HG03565 (cell line): ENCODE measurements at regions not wholly inside any gene's neighbourhood (a gene's known extent, or its start where the extent isn't known, plus 50 kb on each side); places are given as distances from the start of the nearest gene placed in this dataset.
"Not testable (repeated sequence)": the region's sequence is repeated elsewhere in the genome, so short reads cannot be mapped to it uniquely, and the experiment has no call there.

ENCODE experiments used
- ATAC-seq: cut with Tn5 transposase; IDR thresholded peaks from one replicate; pipeline ENCODE4 v1.9.1; 2021; ENCODE audit warnings: mild to moderate bottlenecking, moderate library complexity; ENCODE audit not compliant: unreplicated experiment

DNA sequence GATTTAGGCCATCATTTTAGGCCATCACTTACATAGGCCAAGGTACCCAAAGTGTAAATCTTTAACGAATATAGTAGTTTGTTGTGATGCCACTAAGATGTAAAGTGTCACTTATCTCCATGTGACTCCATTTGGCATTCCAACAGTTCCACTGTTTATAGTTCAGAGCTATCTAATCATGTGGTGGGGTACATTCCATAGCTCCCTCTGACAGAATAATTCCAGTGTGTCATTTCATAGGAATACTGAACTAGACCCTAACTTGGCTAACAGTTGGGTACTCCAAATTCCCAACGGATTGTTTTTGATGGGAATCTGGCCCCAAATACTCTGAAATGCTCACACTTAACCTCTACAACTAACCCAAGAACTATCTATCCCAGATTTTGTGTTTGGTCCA lies 76.7 kb upstream of the FST start:
- no peak for ATAC-seq

DNA sequence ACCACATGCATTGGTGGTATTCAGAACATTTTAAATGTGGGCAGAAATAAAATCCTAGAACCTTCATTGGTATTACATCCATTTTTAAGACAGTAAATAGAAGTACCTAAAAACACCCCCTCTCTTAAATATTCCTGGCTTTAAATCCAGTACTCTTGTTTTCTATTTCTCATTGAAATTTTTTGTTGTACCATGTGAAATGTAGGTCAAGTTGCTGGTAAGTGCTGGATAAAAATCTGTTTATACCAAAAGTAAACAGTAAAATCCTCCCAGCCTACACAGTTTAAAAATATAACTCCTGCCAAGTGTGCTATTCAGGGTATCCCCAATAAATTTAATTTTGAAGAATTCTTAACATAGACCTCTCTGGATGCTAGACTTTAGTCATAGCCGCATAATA lies 75.0 kb upstream of the FST start:
- ATAC-seq: no peak

DNA sequence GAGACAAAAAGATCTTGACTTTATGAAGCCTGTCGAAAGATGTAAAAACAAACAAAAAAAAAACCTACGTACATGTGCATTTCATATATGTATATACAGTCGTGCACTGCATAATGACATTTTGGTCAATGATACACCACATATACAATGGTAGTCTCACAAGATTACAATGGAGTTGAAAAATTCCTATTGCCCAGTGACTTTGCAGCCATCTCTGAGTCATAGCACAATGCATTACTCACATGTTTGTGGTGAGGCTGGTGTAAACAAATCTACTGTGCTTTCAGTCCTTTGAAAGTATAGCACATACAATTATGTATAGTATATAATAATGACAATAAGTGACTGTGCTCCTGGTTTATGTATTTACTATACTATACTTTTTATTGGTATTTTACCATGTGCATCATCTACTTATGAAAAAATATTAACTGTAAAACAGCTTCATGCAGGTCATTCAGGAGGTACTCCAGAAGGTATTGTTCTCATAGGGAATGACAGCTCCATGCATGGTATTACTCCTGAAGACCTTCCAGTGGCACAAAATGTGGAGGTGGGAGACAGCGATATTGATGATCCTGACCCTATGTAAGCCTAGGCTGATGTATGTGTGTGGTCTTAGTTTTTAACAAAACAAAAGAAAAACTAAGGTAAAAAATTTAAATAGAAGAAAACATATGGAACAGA lies 73.7 kb upstream of the FST start:
- no peak for ATAC-seq

DNA sequence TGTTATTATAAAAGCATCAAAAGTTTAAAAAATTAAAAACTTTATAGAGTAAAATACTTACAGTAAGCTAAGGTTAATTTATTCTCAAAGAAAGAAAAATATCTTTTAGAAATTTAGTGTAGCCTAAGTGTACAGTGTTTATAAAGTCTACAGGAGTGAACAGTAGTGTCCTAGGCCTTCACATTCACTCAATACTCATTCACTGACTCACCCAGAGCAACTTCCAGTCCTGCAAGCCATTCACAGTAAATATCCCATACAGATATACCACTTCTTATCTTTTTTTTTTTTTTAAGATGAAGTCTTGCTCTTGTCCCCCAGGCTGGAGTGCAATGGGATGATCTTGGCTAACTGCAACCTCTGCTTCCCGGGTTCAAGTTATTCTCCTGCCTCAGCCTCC lies 73.1 kb upstream of the FST start:
- no peak for ATAC-seq

DNA sequence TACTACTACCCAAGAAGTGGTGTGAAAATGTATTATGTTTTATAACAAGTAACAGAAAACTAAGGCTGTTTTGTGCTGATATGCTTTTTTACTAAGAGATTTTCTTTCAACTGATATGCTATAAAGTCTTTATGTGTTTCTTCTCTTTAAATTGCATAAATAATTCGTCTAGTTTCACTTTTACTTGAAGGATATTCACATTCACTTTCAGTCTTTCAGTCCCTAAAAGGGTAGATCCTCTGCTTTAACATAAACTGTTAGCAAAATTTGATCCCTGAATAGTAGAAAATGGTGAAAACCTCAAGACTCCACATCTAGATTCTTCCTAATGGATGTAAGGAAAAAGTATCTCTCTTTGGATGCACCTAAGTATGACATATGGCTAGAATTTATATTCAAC lies 69.0 kb upstream of the FST start:
- ATAC-seq: no peak

DNA sequence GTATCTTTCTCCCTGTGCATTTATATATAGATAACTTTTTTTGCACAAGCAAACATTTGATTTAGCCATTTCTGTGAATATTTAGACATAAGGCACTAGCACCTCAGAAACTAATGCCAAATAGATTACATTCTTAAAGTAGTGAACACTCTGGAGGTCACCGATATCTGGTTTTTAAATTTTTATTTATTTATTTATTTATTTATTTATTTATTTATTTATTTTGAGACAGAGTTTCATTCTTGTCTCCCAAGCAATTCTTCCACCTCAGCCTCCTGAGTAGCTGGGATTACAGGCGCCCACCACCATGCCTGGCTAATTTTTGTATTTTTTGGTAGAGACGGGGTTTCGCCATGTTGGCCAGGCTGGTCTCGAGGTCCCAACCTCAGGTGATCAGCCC lies 67.9 kb upstream of the FST start:
- not testable (repeated sequence) for ATAC-seq

DNA sequence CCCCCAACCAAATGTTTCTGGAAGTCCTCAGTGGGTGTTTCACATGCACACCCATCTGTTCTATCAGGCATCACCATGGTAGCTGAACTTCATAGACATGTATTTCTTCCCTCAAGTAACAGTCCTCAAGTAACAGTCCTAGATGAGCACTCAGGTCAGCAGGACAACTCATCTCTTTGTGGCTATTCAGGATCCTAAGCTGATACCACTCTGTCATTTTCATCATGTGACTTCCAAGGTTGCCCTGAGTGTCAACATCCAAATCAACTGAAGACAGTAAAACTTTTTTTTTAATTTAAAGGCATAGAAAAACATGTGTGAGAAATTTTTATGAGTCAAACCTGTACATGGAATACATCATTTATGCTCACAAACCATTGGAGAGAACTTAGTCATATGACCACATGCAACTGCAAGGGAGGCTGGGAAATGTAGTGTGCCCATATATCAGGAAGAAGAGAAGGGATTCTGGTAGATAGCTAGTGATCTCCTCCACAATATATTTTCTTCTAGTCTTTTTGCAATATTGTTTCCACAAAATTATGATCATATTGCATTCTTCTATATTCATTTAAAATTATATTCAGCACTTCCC lies 64.2 kb upstream of the FST start:
- no peak for ATAC-seq

DNA sequence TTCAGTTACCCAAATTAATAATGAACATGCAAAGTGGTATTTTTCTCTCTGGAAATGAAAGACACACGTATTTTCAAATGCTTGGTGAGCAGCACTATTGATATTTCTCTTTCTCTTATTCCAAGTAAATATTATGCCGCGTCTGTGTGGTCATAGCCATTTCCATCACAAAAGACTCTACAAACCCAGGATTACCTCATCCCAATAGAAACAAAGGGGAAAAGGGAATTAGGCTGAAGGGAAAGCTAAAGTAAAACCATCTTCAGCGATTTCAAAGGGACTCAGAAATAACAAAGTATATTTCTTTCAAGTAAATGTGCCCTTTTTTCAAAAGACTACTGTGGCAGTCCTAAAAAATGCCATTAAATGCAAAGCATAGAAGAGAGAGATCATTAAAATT lies 62.0 kb upstream of the FST start:
- no peak for ATAC-seq

DNA sequence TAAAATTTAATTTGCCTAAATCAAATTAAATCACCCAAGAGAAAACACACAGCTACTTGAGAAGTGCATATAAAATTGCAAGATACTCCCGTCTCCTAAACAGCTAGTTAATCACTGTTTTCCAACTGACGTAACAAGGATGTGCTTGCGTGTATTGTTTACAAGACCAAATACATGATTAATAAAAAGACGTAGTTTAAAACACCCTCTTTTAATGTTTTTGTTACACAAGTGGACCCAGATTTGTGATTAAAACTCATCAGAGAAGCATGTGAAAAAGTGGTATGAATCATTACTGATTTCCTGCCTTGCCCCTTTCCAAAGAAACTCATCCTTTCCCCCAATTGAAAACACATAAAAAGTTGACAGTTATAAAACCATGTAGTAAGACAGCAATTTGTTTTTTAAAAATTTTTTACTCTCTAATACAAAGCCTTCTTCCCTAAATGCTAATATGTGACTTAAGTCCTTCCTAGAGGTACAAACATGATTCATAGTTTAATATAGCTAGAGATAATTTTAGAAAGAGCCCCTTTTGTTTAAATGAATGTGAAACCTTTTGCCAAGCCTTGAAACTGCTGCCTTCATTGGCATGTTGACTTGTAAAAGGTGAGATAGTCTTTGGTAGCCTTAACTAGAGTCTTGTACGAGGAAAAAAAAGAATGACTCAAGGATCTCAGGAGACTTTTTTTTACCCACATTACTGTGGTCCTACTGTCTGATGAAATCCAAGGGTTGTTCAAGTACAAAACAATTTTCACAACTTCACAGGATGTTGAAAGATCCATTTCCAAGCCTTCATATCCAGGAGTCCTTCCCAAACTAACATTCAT lies 61.4 kb upstream of the FST start:
- no peak for ATAC-seq

DNA sequence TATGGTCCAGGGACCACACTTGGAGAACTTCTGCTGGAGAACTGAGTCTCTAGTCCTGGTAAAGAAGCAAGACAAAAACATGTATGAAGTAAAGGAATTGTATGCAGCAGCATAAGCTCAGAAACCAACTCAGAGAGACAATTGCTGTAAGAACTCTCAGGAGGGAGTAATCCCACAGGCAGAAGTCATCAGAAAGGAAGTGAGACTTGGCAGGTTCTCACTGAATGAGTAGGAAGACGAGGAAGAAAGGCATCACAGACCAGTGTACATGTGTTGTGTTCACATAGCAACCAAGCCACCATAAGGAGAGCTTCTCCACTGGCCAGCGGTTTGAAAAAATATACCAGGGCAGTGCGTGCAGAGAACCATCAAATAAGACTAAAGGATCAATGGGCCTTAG lies 57.9 kb upstream of the FST start:
- no peak for ATAC-seq

DNA sequence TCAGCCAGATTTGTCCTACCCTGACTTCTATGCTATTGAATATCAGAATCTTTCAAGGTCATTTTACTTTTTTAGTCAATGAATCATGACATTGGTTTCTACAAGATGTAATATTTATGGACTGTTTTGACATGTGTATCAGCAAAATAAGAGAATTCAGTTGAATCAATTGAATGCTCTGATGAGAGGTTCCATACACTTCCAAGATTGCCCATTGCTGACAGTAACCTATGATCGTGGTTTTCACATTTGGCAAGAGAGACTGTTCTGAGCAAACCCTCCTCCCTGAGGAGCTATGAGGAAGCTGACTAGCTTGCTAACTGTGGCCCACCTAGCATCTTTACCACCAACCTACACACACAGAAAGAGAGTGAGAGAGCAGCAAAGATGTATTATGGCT lies 56.7 kb upstream of the FST start:
- no peak for ATAC-seq

DNA sequence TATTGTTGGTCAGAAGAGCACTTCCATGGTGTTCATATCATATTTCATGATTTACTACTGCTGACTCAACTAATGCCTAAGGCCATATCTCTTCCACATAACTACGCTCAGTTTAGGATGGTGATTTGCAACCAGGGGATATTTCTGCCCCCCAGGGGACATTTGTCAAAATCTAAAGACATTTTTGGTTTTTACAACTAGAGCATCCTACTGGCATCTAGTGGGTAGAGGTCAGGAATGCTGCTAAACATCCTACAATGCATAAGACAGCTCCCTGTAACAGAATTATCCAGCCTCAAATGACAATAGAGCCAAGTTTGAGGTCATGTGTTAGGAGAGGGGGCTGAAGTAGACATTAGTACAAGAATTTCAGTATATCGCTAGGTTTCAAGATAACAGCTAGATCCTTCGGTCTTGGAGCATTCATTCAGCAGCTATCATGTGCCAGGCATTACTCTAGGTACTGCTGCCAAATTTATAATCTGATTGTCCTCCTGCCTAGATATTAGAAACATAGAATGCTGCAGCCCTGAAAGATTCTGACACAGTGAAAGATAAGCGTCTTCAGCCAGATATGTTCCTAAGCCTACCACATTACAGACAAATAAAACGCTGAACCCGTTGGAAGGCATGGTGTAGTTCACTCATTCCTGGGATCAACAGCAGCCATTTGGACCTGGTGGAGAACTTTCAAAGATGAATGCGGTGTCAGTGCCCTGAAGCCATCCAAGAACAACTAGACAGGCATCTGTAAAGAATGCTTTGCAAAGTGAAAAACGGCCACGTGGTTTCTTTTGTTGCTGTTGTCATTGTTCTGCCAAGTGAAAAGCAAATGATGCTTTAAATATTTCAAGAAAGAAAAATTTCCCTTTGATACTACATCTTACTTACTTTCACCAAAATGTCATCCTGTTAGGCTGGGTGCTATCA lies 55.5 kb upstream of the FST start:
- ATAC-seq: no peak

DNA sequence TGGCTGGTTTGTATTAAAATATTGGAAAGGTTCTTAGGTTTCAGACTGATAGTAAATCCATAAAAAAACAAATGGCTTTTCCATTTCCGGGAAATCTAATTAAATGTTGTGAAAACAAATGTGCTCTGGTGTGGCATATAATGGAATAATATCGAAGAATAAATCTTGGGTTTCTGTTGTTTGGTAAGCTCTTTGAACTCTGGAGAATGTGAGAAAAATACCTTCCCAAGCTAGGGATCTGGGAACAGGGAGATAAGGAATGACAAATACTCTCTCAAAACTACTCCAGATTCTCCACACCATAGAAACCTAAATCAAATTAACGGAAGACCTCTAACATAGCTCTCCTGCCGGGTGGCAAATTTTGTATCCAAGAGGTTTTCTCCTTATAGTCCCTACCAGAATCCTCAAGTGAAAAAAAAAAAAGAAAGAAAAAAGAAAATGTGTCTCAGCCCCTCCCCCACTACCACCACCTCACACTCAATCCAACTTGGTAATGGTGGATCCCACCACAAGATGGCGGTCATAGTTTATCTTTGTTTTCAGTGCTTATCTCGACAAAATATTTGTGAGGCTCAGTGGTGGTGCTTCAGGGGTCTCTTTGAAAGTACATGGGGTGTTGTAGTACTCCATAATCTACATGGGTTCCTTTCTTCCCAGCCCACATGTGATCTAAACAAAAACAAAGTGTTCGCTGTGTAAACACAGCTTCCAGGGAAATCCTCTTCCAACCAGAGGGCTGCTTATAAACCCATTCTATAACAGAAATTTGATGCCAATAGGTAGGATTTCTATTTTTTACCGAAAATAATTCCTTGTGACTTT lies 54.5 kb upstream of the FST start:
- ATAC-seq: no peak

DNA sequence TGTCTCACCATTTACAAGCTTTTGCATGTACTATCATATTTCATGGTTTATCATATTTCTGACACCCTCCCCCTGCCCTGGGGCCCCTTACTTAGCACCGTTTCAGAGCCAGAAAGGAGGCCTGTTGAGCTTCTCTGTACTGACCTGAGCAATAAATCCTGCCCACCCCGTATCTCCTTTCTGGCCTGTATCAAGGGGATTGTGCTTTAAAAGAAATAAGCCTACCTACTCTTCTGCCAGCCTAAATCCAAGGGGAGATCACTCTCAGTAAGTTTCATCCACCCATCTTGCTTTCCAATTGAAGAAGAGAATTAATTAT lies 54.0 kb upstream of the FST start:
- no peak for ATAC-seq

DNA sequence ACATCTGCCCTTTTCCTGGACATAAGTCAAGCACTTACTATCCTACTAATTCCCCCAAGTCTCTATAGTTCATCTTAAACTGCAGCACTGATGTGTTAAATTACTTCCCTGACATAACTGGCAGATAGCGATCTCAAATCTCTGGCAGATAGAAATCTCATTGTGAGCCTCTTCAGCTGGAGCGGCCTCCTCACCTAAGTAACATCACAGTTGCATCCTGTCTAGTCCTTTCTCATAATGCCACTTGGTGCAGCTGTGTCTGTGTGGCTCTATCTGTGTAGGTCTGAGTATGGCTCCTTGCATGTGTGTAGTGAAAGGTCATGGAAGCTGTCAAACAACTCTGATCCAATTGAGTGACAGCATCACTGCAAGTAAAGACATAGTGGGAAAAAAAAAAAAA lies 53.6 kb upstream of the FST start:
- no peak for ATAC-seq

DNA sequence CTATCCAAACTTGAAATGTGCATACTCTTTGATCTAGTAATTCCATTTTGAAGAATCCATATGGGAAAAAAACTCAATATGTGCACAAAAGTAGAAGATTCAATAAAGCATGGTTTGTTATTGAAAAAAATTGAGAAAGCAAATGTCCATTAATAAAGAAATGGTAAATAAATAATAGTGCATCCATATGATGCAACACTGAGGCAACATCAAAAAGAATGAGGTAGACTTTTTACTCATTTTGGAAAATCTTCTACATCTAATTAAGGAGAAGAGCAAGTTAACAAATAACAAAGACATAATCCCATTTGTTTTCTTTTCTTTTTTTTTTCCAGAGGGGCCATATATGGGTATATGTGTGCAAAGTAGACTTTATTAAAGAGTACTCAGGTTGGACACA lies 52.5 kb upstream of the FST start:
- no peak for ATAC-seq

DNA sequence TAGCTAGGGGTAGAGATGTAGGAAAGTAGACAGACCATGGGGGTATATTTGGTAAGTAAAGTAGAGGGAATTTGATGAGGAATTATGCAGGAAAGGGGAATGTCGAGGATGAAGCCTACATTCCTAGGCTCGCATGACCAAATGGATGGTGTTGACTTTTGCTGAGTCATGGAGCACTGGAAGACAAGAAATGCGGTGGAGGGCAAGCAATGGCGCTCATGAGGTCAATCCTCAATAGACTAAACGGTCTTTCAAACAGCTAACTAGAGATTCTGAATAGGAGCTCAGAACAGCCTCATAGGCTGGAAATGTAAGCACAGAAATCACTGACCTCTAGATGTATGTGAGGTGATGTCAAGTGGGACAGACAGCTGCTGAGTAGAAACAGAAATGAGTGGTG lies 50.7 kb upstream of the FST start:
- no peak for ATAC-seq

DNA sequence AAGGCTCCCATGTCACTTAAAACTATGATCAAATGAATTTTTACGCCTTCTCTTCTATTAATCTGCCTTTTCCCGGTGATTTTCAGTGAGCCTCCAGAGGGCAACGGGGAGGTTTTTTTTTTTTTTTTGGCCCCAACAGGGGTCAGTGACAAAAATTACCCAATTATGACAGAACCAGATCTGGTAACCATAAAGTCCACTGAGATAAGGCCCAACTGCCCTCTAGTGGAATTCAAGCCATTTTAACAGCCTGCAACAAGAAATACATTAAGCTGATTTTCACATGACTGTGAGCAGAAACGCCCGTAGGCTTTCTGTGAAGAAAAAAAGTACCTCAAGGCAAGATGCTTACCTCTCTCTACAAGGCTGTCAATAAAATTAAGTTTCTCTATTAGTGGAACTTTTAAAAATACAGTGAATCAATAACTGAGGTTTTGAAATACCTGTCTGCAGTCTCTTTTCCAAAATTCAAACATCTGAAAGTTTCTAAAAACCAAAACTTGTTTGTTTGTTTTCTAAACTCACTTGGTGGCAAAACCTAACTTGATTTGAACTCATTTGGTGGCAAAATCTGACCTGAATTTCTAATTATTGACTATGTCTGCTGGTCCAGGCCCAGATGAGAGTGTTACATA lies 49.7 kb upstream of the FST start:
- ATAC-seq: no peak
